NT2/D1 (cell line): ENCODE measurements at regions not wholly inside any gene's neighbourhood (a gene's known extent, or its start where the extent isn't known, plus 50 kb on each side); places are given as distances from the start of the nearest gene placed in this dataset.

Experiments
- DNase-seq: peaks from one replicate; pipeline ENCODE4 v3.0.0-alpha.2; 2011; ENCODE audit warnings: low read depth, low spot score
- H3K27me3 ChIP-seq: 2 replicates; pipeline ENCODE4 v1.6.0; 2011; ENCODE audit warnings: mild to moderate bottlenecking; ENCODE audit not compliant: insufficient read length, insufficient read depth
- H3K36me3 ChIP-seq: 2 replicates; pipeline ENCODE4 v1.6.1; 2011; ENCODE audit warnings: mild to moderate bottlenecking, low read length, mixed read lengths; ENCODE audit not compliant: insufficient read depth, insufficient read length
- H3K4me1 ChIP-seq: 2 replicates; pipeline ENCODE4 v1.5.1; 2011; ENCODE audit not compliant: insufficient read depth, insufficient read length
- H3K4me3 ChIP-seq: 2 replicates; pipeline ENCODE4 v1.5.1; 2011; ENCODE audit warnings: low read depth; ENCODE audit not compliant: insufficient read length
- H3K9ac ChIP-seq: 2 replicates; pipeline ENCODE4 v1.6.0; 2011; ENCODE audit warnings: low read depth; ENCODE audit not compliant: insufficient read length
- H3K9me3 ChIP-seq: 2 replicates; pipeline ENCODE4 v1.5.1; 2011; ENCODE audit warnings: mild to moderate bottlenecking, low read length; ENCODE audit not compliant: insufficient read depth
- SUZ12 ChIP-seq: IDR thresholded peaks from 2 replicates; pipeline ENCODE4 v1.6.1; 2011; ENCODE audit not compliant: insufficient read length, insufficient read depth; ENCODE audit errors: extremely low read depth
- YY1 ChIP-seq: IDR thresholded peaks from 2 replicates; pipeline ENCODE4 v1.6.1; 2011; ENCODE audit not compliant: insufficient read length, insufficient read depth
- ZNF274 ChIP-seq: IDR thresholded peaks from 2 replicates; pipeline ENCODE4 v1.6.1; 2011; ENCODE audit warnings: mild to moderate bottlenecking, low read depth, low read length

DNA sequence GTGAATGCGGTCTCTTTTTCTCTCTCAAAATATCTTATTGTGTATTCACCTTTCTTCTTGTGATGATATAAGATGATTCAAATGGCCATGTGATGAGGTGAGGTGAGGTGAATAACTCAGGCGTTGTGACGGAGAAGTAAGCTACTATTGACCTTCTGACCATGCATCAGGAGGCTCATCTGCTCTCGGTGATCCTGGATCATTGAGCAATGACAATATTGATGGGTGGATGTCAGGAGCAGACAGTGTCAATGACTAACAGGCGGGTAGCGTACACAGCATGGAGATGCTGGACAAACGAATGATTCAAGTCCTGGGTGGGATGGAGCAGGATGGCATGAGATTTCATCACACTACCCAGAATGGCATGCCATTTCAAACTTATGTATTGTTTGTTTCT, 119.6 kb downstream of the PXDC1 start:
- no peak overlapping the region for H3K9ac ChIP-seq
- H3K27me3 ChIP-seq: no peaks in the 10 kb centered on the region
- no peaks in the 10 kb centered on the region for H3K36me3 ChIP-seq
- no peak overlapping the region for H3K4me3 ChIP-seq
- no peaks in the 10 kb centered on the region for H3K9me3 ChIP-seq
- no peaks in the 10 kb centered on the region for H3K4me1 ChIP-seq
- no peak for DNase-seq
- TF ChIP-seq YY1 (no peak), ZNF274 (no peak)

DNA sequence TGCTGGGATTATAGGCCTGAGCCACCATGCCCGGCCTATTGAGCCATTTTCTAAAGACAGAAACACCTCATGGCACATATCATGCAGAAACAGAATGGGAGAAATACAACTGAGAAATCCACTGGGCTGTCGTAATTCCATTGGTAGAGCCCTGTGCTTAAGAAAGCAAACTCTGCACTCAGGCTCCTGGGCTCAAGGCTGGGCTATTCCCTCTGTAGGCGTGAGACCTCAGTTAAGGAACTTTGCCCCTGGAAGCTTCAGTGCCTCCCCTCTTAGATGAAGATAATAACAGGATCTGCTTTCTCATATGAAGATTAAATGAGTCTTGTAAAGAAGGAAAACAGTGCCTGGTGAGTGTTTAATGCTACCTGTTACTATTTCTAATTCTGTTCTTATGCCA, 120.3 kb downstream of the PXDC1 start:
- Histone ChIP-seq H3K27me3 (no peaks in the 10 kb centered on the region), H3K4me3 (no peak overlapping the region), H3K9me3 (no peaks in the 10 kb centered on the region), H3K36me3 (no peaks in the 10 kb centered on the region), H3K4me1 (peaks cover 2% of the 10 kb centered on the region), H3K9ac (no peak overlapping the region)
- no peak for DNase-seq
- TF ChIP-seq YY1 (no peak), ZNF274 (no peak), SUZ12 (no peak)

DNA sequence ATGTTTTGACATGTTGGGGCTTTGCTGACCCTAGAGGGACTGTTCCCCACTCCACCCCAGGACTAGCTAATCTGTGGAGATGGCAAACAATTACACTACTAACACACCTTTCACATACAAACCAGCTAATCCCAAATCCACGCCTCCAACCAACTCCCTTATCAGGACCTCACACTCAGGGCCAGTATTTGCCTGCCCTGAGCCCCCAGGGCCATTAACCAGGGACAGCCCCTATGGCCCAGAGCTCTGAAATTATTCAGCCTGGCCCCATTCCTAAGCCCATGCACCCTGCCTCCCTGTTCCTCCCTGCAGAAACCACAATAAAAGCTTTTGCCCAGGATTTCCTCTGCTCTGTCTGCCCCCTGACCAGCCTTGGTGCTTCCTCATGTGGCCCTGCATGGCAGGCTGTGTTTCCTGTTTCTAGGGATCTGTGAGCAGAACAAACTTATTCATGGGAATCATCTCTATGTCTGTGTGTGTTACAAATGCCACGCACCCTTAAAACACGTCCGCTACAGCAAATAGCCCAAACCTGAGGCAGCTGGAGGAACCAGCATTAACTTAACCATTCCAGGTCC, 121.2 kb downstream of the PXDC1 start:
- no peak for DNase-seq
- no peak overlapping the region for H3K9ac ChIP-seq
- H3K9me3 ChIP-seq: no peaks in the 10 kb centered on the region
- peaks cover 8% of the 10 kb centered on the region for H3K4me1 ChIP-seq
- H3K4me3 ChIP-seq: no peak overlapping the region
- TF ChIP-seq SUZ12 (no peak), YY1 (no peak), ZNF274 (no peak)
- H3K27me3 ChIP-seq: no peaks in the 10 kb centered on the region
- H3K36me3 ChIP-seq: no peaks in the 10 kb centered on the region

DNA sequence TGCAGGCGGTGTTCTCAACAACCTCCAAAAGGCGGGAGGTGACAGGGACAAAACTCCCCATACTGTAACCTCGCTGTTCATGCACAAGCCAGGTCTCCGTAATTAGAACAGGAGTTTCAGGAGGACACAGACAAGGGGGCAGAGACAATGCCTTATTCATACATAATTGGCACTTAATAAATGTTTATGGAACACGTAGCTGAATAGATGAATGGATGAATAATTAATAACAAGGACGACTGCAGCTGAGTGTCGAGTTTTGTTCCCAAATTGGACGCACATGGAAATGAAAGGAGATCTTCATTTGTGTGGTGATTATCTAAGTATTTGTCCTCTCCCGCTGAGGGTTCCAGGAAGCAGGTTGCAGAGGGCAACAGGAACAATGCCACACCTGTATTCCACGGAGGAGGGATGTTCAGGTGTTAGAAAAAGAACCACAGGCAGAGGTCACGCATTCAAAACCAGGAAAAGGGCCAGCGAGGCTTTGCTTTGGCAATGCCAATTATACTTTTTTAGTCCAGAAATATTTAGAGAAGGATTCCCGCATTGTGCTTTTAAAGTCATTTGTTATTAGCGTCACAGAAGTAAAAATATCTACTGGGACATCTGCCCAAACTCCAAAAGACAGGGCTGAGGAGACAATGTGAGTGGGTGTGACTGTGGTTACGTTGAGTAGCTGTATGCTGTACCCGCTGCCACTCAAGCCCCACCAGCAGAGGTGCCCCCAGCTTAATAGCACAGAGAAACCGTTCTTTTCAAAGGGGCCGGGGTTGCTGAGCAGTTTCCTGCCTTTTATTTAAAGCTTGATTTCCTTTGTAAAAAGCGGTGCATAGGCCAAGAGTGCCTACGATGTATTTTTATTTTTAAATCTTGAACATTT, 123.3 kb downstream of the PXDC1 start:
- H3K4me1 ChIP-seq: peaks cover 15% of the 10 kb centered on the region
- no peaks in the 10 kb centered on the region for H3K27me3 ChIP-seq
- no peak for DNase-seq
- H3K9me3 ChIP-seq: no peaks in the 10 kb centered on the region
- H3K4me3 ChIP-seq: no peak overlapping the region
- no peak overlapping the region for H3K9ac ChIP-seq
- no peak for TF ChIP-seq SUZ12
- TF ChIP-seq ZNF274: no peak
- no peak for TF ChIP-seq YY1
- no peaks in the 10 kb centered on the region for H3K36me3 ChIP-seq

DNA sequence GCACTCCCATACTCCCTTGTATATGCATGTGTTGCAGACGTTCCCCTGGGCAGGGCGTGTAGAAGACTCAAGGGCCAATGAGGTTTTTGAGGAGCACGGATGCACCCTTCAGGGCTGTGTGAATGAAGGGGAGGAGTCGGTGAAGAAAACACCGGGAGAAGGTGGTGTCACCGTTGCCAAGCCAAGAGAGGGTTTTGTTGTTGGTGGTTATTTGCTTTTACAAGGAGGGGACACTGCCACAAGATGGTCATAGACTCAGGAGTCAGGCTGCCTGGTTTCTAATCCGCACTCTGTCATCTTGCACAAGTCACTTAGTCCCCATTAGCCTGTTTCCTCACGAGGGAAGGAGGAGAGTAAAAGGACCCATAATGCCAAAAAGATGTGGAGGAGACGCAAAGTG, 124.0 kb downstream of the PXDC1 start:
- Histone ChIP-seq H3K4me1 (peaks cover 15% of the 10 kb centered on the region), H3K36me3 (no peaks in the 10 kb centered on the region), H3K27me3 (no peaks in the 10 kb centered on the region), H3K4me3 (no peak overlapping the region), H3K9ac (no peak overlapping the region), H3K9me3 (no peaks in the 10 kb centered on the region)
- no peak for DNase-seq
- TF ChIP-seq YY1: no peak
- no peak for TF ChIP-seq SUZ12
- no peak for TF ChIP-seq ZNF274

DNA sequence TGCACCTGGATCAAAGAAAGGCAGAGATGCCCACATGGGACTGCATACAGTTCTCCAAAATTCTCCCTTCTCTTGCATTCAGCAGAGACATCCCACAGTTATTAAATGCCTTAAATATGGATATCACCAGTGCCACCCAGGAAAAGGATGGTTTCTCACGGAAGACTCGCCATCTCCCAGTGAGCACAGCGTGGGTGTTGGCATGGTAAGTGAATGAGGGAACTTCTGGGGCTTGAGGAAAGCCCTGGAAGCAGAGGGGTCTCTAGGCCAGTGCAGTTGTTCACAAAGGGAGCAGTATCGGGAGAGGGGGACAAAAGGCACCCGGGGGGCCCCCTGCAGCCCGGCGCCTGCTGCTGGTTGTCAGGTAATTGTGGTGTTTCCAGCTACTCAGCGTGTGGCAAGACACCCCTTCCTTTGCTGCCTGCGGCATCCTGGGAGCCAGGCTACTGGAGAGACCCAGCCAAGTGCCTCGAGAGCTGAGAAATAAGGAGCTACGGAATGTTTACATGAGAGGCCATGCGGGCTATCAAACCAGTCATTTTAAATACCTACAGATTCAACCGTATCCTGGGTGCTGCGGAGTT, 125.4 kb downstream of the PXDC1 start:
- Histone ChIP-seq H3K36me3 (no peaks in the 10 kb centered on the region), H3K4me3 (no peak overlapping the region), H3K9me3 (no peaks in the 10 kb centered on the region), H3K27me3 (no peaks in the 10 kb centered on the region), H3K4me1 (peaks cover 15% of the 10 kb centered on the region), H3K9ac (no peak overlapping the region)
- no peak for DNase-seq
- no peak for TF ChIP-seq YY1

DNA sequence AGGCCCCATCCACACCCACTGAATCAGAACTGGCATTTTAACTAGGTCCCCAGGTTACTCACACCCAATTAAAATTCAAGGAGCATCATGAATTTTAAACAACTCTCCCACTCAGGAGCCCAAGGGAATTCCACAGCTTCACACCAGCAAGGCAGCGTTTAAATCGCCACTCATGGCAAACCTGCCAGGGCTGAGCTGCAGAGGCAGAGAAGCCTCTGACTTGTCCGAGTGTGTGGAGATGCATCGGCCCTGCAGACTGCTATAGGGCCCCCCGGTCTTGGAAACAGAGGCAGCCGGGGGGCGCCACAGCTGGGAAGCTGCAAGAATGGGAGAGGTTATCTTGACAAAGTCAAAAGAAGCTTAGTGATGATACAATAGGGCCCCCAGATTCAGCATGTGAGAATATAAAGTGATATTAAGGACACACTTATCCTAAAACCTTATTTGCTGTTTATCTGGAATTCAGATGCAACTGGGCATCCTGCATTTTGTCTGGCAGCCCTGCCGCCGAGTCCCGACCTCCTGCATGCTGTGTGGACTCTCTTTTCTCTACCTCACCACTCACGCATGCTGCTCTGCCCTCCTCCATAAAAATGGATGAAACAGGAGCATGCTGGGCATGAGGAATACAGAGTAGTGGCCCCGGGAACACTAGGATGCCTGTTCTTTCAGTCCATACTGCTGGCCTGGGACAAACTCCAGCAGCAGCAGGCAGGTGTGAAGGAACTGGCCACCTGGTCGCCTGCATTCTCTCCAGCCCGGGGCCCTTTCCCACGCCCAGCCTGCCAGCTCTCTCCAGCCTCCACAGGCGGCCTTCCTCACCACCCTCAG, 126.1 kb downstream of the PXDC1 start:
- TF ChIP-seq YY1: no peak
- no peak for TF ChIP-seq SUZ12
- no peak for TF ChIP-seq ZNF274
- Histone ChIP-seq H3K4me1 (peaks cover 15% of the 10 kb centered on the region), H3K9ac (peak overlapping the region; percentile 32), H3K27me3 (no peaks in the 10 kb centered on the region), H3K4me3 (no peak overlapping the region), H3K36me3 (no peaks in the 10 kb centered on the region), H3K9me3 (no peaks in the 10 kb centered on the region)
- DNase-seq: no peak
